ENCODE measurements at regions not wholly inside any gene's neighbourhood (a gene's known extent, or its start where the extent isn't known, plus 50 kb on each side); places are given as distances from the start of the nearest gene placed in this dataset.

DNA sequence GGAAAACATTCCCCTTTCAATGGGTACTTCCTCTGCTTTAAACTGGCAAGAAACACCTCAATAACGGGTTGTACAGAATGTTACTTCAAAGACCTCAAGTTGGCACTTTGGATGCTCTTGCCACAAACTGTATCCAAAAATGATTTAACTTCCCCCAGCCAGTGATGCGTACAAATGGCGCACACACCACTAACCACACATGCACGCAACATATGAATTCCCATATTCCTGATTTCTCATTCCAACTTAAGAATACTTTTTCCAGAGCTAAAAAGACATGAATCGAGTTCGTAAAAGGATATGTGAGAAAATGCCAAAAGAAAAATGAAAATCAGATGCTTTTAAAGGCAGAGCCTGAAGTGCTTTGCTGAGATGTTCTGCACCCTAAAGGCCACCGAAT is 388.0 kb upstream of the PIK3R1 start:
- TF ChIP-seq, protein P1, sequence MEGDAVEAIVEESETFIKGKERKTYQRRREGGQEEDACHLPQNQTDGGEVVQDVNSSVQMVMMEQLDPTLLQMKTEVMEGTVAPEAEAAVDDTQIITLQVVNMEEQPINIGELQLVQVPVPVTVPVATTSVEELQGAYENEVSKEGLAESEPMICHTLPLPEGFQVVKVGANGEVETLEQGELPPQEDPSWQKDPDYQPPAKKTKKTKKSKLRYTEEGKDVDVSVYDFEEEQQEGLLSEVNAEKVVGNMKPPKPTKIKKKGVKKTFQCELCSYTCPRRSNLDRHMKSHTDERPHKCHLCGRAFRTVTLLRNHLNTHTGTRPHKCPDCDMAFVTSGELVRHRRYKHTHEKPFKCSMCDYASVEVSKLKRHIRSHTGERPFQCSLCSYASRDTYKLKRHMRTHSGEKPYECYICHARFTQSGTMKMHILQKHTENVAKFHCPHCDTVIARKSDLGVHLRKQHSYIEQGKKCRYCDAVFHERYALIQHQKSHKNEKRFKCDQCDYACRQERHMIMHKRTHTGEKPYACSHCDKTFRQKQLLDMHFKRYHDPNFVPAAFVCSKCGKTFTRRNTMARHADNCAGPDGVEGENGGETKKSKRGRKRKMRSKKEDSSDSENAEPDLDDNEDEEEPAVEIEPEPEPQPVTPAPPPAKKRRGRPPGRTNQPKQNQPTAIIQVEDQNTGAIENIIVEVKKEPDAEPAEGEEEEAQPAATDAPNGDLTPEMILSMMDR (tag by site-specific recombination; IDR thresholded peaks at IDR 0.05) = no peak
- TF ChIP-seq, protein P2, sequence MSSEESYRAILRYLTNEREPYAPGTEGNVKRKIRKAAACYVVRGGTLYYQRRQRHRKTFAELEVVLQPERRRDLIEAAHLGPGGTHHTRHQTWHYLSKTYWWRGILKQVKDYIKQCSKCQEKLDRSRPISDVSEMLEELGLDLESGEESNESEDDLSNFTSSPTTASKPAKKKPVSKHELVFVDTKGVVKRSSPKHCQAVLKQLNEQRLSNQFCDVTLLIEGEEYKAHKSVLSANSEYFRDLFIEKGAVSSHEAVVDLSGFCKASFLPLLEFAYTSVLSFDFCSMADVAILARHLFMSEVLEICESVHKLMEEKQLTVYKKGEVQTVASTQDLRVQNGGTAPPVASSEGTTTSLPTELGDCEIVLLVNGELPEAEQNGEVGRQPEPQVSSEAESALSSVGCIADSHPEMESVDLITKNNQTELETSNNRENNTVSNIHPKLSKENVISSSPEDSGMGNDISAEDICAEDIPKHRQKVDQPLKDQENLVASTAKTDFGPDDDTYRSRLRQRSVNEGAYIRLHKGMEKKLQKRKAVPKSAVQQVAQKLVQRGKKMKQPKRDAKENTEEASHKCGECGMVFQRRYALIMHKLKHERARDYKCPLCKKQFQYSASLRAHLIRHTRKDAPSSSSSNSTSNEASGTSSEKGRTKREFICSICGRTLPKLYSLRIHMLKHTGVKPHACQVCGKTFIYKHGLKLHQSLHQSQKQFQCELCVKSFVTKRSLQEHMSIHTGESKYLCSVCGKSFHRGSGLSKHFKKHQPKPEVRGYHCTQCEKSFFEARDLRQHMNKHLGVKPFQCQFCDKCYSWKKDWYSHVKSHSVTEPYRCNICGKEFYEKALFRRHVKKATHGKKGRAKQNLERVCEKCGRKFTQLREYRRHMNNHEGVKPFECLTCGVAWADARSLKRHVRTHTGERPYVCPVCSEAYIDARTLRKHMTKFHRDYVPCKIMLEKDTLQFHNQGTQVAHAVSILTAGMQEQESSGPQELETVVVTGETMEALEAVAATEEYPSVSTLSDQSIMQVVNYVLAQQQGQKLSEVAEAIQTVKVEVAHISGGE (tag by site-specific recombination; conservative IDR thresholded peaks at IDR 0.05; ENCODE audit: low read depth) = no peak
- TF ChIP-seq ZBTB20 (tag by site-specific recombination; IDR thresholded peaks at IDR 0.05) (no peak), SETDB1 (IDR thresholded peaks at IDR 0.05; ENCODE audit: insufficient read length, low read length) (no peak), ZNF830 (tag by site-specific recombination; IDR thresholded peaks at IDR 0.05; ENCODE audit: low read depth) (no peak), ZNF776 (tag by site-specific recombination; IDR thresholded peaks at IDR 0.05; ENCODE audit: borderline replicate concordance) (no peak), ZNF335 (tag by site-specific recombination; conservative IDR thresholded peaks at IDR 0.05) (no peak), ZNF19 (tag by site-specific recombination; IDR thresholded peaks at IDR 0.05; ENCODE audit: low read depth) (no peak), YY1 (tag by site-specific recombination; IDR thresholded peaks at IDR 0.05) (no peak), ZSCAN23 (tag by site-specific recombination; IDR thresholded peaks at IDR 0.05) (no peak), ZNF561 (tag by site-specific recombination; IDR thresholded peaks at IDR 0.05; ENCODE audit: borderline replicate concordance) (no peak), ZNF2 (tag by site-specific recombination; IDR thresholded peaks at IDR 0.05) (no peak), ZNF596 (tag by site-specific recombination; IDR thresholded peaks at IDR 0.05) (no peak)
- TF ChIP-seq, protein P3, sequence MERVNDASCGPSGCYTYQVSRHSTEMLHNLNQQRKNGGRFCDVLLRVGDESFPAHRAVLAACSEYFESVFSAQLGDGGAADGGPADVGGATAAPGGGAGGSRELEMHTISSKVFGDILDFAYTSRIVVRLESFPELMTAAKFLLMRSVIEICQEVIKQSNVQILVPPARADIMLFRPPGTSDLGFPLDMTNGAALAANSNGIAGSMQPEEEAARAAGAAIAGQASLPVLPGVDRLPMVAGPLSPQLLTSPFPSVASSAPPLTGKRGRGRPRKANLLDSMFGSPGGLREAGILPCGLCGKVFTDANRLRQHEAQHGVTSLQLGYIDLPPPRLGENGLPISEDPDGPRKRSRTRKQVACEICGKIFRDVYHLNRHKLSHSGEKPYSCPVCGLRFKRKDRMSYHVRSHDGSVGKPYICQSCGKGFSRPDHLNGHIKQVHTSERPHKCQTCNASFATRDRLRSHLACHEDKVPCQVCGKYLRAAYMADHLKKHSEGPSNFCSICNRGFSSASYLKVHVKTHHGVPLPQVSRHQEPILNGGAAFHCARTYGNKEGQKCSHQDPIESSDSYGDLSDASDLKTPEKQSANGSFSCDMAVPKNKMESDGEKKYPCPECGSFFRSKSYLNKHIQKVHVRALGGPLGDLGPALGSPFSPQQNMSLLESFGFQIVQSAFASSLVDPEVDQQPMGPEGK (tag by site-specific recombination; IDR thresholded peaks at IDR 0.05) = no peak

Measured in HEK293 (cell line).